ENCODE measurements at regions not wholly inside any gene's neighbourhood (a gene's known extent, or its start where the extent isn't known, plus 50 kb on each side); places are given as distances from the start of the nearest gene placed in this dataset.

DNA sequence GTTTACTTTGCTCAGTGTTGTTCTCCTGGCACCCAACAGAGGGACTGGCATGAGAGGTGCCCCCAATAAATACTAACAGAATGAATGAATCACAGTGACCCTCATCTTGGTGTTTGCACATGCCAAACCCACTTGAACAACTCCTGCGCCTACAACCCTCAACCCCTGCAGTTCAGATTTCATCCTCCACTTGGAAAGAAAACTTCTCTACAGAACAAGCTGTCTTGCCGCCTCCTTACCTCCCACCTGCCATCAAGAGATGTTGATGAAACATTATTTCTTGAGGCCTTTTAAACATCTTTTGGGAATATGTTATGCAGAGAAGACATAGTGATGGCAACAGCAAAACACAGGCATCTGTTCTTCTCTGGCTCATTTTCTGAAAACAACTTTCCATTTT is 216.0 kb upstream of the SH3BP4 start:
- H3K36me3 ChIP-seq (ENCODE audit: low read depth, missing control alignments), result no peaks in the 10 kb centered on the region
- no peak overlapping the region for H3K4me3 ChIP-seq
- DNase-seq, result no peak
- TF ChIP-seq, protein P1, sequence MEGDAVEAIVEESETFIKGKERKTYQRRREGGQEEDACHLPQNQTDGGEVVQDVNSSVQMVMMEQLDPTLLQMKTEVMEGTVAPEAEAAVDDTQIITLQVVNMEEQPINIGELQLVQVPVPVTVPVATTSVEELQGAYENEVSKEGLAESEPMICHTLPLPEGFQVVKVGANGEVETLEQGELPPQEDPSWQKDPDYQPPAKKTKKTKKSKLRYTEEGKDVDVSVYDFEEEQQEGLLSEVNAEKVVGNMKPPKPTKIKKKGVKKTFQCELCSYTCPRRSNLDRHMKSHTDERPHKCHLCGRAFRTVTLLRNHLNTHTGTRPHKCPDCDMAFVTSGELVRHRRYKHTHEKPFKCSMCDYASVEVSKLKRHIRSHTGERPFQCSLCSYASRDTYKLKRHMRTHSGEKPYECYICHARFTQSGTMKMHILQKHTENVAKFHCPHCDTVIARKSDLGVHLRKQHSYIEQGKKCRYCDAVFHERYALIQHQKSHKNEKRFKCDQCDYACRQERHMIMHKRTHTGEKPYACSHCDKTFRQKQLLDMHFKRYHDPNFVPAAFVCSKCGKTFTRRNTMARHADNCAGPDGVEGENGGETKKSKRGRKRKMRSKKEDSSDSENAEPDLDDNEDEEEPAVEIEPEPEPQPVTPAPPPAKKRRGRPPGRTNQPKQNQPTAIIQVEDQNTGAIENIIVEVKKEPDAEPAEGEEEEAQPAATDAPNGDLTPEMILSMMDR (IDR thresholded peaks at IDR 0.05), result no peak
- TF ChIP-seq POLR2A (IDR thresholded peaks at IDR 0.05), result no peak
- no peaks in the 10 kb centered on the region for H3K4me1 ChIP-seq
- no peaks in the 10 kb centered on the region for H3K27me3 ChIP-seq
- H3K9me3 ChIP-seq, result no peaks in the 10 kb centered on the region
- WGBS, 2 donors, result 91 to 100% methylated on average over 2 of the region's 2 CpGs
- intact Hi-C loops (cut with DNase I; ENCODE audit: low total_unique reads), result no loop called here
- H3K27ac ChIP-seq, result no peak overlapping the region

DNA sequence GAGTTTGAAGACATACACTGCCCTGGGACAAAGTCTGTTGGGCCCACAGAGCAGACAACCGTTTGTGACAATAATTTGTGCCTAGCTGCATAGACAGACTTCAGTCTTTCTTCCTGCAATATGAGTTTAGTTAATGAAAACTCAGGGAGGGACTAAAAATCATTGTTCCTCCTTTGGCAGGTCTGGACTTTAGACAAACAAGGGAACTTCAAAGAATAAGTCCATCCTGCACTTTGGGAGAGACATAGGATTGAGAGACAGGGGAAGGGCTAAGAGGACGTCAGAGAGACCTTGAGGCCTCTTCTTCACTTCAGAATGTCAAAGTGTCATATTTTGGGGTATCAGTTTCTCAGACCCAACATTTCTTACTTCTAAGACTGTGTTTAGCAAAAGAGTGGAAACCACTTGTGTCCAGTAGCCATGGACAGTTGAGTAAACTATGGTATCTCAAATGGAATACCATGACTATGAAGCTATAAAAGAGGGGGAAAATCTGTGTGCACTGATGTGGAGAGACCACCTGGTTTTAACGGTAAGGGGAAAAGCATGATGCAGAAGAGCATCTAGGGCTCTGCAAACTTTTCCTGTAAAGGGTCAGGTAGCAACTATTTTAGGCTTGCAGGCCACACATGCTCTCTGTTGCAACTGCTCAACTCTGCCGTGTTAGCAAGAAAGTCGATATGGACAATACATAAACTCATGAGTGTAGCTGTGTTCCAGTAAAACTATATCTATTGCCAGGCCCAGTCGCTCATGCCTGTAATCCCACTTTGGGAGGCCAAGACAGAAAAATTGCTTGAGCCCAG is 217.8 kb upstream of the SH3BP4 start:
- no peaks in the 10 kb centered on the region for H3K4me1 ChIP-seq
- intact Hi-C loops (cut with DNase I; ENCODE audit: low total_unique reads), result no loop called here
- H3K9me3 ChIP-seq, result no peaks in the 10 kb centered on the region
- H3K27ac ChIP-seq, result no peak overlapping the region
- H3K36me3 ChIP-seq (ENCODE audit: low read depth, missing control alignments), result no peaks in the 10 kb centered on the region
- no peak overlapping the region for H3K4me3 ChIP-seq
- DNase-seq, result no peak
- WGBS, 2 donors, result 74 to 76% methylated on average over 6 of the region's 6 CpGs
- TF ChIP-seq POLR2A (IDR thresholded peaks at IDR 0.05), result no peak
- TF ChIP-seq, protein P1 (IDR thresholded peaks at IDR 0.05), result no peak
- no peaks in the 10 kb centered on the region for H3K27me3 ChIP-seq

DNA sequence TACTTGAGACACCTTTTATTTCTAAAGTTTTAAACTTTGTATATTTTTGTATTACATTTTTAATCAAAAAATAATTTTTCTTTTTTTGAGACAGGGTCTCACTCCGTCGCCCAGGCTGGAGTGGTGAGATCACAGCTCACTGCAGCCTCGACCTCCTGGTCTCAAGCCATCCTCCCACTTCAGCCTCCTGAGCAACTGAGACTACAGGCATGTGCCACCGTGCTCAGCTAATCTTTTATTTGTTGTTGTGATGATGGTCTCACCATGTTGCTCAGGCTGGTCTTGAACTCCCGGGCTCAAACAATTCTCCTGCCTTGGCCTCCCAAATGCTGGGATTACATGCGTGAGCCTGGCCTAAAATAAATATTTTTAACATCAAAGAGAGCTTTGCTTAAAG is 218.7 kb upstream of the SH3BP4 start:
- no peak overlapping the region for H3K27ac ChIP-seq
- no peaks in the 10 kb centered on the region for H3K9me3 ChIP-seq
- no peak for DNase-seq
- WGBS, 2 donors, result 86 to 96% methylated on average over 6 of the region's 6 CpGs
- H3K4me1 ChIP-seq, result no peaks in the 10 kb centered on the region
- intact Hi-C loops (cut with DNase I; ENCODE audit: low total_unique reads), result no loop called here
- no peak overlapping the region for H3K4me3 ChIP-seq
- no peaks in the 10 kb centered on the region for H3K36me3 ChIP-seq (ENCODE audit: low read depth, missing control alignments)
- no peaks in the 10 kb centered on the region for H3K27me3 ChIP-seq
- TF ChIP-seq, protein P1 (IDR thresholded peaks at IDR 0.05), result no peak
- no peak for TF ChIP-seq POLR2A (IDR thresholded peaks at IDR 0.05)

DNA sequence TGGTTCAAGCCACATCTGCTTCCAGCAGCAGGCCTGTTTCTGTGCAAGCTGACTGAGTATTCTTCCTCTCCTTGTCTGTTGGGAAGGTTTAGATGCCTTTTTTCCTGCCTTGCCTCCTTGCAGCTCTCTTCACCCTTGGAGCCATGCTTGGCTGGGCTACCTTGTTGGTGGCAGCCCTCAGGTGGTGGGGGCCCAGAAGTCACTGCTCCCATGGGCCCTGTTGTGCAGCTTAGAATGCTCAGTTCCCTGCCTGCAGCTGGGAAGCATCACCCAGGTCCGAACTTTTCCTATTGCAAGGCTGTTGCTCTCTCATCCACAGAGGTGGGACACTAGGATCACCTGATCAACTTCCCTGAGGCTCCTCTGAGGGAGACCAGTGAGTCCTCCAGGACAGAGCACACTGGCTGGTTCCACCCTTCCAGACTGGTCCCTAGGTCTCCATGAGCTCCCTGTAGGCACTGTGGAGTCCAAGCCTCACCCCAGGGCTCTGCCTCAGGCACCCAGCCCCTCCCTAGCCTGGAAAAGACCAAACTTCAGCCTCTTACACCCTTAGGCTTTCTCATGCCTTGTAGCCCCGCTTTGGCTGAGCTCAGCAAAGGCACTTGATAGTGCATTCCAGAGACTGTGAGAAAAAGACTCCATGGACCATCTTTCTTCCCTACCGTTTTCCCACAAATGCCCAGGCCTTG is 219.3 kb upstream of the SH3BP4 start:
- Histone ChIP-seq H3K36me3 (ENCODE audit: low read depth, missing control alignments) (no peaks in the 10 kb centered on the region), H3K4me1 (no peaks in the 10 kb centered on the region), H3K27me3 (no peaks in the 10 kb centered on the region), H3K27ac (no peak overlapping the region), H3K9me3 (no peaks in the 10 kb centered on the region), H3K4me3 (no peak overlapping the region)
- DNase-seq, result no peak
- intact Hi-C loops (cut with DNase I; ENCODE audit: low total_unique reads), result no loop called here
- TF ChIP-seq POLR2A (IDR thresholded peaks at IDR 0.05), result no peak
- TF ChIP-seq, protein P1 (IDR thresholded peaks at IDR 0.05), result no peak
- WGBS, 2 donors, result 84 to 92% methylated on average over 3 of the region's 3 CpGs
